HG03060 (cell line): ENCODE measurements at regions not wholly inside any gene's neighbourhood (a gene's known extent, or its start where the extent isn't known, plus 50 kb on each side); places are given as distances from the start of the nearest gene placed in this dataset.

Experiments
- ATAC-seq: cut with Tn5 transposase; IDR thresholded peaks from one replicate; pipeline ENCODE4 v1.9.1; 2021; ENCODE audit warnings: low read depth, moderate number of reproducible peaks; ENCODE audit not compliant: unreplicated experiment

DNA sequence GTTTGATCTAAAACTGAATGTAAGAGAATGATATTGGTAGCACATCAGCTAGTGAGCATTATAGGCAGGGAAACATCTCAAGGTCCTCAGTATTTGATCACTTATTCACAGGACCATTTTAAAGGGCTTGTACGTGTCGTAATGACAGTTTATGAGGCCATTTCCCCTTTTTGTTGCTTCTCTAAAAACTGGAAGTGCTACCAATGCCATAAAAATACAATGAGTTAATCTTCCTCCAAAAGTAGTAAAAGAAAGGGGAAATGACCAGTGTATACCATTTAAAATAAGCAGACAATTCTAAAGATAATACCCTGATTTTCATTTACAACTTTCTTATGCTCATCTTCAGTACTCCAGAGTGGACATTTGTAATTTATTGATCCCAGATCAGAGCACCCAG is 285.8 kb upstream of the PCSK5 start:
- ATAC-seq, result no peak

- no peak for ATAC-seq
Observed at GRCh38 chr9:75607521-75607920, 283.0 kb upstream of the PCSK5 start.

DNA sequence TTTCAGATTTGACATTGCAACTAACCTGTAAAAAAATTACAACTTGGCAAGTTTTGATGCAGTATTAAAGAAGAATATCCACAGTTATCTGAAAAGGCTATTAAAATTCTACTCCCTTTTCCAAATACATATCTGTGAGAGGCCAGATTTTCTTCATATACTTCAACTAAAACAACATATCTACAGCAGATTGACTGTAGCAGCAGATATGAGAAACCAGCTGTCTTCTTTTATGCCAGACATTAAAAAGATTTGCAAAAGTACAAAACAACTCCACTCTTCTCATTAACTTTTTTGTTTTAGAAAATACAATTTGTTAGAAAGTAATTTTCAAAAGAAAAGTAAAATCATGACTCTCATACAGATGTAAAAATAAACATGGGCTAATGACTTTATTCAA is 281.1 kb upstream of the PCSK5 start:
- no peak for ATAC-seq

DNA sequence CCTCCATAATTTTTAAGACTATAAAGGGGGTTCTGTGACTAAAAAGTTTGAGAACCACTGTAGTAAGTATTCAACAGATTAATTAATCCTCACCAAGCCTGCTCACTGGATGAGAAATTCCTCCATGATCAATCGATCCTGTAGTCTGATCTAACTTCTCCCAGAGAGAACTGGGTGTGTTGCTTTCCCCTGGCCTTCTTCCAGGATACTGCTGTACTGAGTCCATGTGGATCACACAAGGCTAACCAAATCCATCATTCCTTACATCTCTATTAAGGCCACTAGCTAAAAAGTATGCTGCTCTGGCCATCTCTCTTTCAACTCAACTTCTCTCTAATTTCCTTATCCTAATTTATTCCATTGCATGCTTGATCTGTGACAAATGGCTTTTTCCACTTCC is 280.2 kb upstream of the PCSK5 start:
- ATAC-seq, result no peak

DNA sequence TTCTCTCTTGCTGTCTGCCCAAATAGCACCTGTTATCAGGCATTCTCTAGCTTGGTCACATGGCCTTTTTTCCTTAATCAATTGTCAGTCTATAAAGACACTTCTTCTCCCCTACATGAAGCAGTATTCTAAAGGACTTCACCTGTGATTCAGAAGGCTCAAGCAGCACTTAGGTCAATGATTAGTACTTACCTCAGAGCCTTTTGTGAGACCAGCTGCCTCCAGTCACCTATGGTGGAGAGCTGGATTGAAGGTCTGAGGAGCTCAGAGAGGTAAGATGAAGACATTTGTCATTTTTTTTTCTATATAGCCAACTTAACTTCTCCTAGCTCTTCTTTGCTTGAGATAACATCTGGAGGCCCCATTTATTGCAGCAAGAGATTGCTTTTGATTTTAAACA is 278.3 kb upstream of the PCSK5 start:
- no peak for ATAC-seq

DNA sequence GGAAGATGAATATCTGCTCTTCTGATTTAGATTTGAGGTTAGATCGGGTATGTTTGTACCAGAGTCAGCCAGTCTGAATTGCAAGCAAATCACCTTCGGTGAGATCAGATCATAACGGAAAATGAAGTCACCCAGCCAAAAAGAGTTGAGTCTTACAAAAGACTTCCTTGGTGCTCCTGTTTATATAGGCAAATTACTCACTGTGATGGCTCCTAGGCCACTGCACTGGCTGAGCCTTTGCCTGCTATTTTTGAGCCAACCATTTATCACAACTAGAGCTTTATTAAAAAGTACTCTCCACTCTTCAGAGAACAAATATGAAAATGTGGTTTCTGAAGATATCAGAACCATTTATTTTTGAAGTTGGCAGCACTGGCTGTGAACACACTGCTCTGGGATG is 277.7 kb upstream of the PCSK5 start:
- ATAC-seq, result no peak

DNA sequence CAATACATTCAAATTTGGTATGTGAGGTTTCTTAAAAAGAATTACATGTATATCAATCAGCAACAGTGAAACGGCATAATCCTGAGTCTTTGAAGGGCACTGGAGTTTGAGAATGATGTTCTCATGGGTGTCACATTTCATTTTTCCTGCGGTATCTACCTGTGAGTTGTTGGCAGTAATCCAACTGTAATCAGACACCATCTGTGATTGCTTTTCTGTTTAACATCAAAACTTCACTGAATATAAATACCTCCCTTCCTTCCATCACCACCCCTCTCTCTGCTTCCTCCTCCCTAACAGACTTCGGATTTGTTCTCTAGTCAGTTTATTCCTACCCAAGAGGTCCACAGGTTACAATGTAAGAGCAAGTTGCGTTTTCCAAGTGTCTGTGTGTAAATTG is 275.2 kb upstream of the PCSK5 start:
- no peak for ATAC-seq

DNA sequence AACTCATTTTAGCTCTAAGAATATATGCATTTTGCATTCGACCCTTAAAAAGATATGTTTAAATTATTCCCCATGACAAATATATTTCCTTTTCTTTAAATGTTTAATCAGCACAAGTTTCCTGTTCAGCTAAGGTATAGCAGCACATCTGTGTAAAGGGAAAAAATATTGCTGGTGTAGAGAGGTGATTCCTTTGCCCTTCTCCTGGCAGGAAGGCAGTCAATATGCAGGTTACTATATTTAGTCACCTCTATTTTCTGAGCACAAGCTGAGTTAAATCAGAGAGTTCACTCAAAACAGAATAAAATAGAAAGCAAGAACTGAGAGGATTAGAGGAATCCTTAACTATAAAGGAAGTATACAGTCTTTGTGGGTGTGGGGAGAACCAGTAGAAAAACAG is 274.4 kb upstream of the PCSK5 start:
- ATAC-seq, result no peak

DNA sequence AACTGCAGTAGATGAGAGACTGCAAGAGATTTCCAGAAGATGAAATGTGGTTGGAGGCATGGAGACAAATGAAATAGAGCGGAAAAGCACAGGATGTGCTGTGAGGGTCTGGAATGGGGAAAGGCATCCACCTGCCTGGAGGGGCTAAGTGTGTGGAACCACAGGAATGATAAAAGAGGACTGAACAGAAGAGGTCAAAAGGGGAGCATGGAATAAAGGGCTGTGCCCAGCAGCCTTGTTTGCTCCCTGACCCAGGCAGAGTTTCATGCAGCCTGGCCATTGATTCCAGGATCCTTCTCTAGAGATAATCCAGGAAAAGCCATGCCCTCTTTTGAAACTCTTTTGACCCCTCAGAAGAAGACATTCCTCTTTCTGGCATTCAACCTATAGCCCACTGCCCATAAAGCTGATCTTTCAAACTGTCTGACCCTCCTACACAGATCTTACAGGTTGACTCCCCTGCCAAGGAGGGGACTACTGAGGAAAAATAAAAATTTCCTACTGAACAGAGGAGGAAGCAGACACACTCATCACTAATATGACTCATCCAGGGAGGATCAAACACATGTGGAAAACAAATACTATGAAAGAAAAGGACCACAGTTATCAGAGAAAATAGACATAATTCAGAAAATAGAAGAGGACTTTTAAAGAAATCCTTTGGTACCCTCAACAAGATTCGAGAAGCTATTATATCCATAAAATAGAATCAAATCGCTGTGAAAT is 273.5 kb upstream of the PCSK5 start:
- no peak for ATAC-seq

- no peak for ATAC-seq
Observed at GRCh38 chr9:75623462-75623861, 267.0 kb upstream of the PCSK5 start.

DNA sequence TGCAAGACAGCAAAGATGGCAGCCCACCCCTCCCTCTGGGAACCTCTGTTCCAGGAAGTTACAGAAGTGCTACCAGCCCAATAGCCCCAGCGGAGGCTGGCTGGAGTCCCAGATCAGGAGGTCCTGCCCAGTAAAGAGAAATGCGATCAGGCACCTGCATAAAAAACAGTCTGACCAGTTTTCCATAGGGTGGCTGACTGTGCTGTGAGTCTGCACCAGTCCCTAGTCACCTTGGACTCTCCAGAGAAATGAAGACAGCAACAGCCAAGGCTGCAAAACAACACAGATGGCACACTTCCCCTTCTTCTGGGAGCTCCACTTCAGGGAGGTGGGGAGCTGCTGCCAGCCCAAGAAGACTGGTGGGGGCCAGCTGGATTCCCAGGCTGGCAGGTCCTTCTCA is 265.5 kb upstream of the PCSK5 start:
- no peak for ATAC-seq

- ATAC-seq, result no peak
Observed at GRCh38 chr9:75626860-75627259, 263.6 kb upstream of the PCSK5 start.

DNA sequence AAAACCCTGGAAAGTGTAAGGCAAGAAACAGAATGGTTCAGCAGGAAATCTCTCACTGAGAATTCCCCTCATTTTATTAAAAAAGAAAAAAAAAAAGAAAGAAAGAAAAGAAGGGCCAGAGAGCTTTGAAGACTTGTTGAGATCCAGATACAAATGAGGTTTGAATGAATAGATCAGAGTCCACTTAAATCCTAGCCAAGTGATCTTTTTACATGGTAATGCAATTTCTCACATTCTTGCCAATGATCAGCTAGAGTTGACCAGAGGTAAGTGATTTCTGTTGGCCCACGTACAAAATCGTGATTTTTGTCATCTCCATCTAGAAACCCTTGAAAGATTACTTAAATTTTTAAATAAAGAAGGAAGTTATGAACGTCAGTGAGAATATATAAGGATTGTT is 261.5 kb upstream of the PCSK5 start:
- no peak for ATAC-seq

DNA sequence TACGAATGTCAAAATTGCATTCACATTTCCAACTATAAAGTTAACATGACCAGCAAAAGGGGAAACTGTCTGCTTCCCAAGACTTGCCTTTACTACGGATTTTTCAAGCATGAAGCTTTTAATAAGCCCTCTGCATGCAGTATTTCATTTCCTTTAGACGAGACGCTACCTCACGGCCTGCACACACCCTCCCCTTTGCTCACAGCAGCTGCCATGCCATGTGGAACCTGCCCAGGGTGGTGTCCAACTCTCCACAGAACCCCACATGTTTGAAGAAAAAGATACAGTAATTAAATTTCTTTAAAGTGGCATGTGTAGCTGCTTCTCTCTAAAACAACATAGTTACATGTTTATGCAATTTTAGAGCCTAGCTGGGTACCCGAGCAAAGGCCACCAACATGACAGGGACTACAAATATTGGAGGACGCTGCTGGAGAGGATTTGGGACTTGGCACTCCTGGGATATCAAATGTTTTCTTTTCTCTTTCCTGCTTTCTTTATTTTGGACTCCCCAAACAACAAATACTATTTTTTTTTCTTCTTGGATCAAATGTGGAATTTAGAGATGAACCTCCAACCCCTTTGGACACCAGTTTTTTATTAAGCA is 256.9 kb upstream of the PCSK5 start:
- no peak for ATAC-seq

DNA sequence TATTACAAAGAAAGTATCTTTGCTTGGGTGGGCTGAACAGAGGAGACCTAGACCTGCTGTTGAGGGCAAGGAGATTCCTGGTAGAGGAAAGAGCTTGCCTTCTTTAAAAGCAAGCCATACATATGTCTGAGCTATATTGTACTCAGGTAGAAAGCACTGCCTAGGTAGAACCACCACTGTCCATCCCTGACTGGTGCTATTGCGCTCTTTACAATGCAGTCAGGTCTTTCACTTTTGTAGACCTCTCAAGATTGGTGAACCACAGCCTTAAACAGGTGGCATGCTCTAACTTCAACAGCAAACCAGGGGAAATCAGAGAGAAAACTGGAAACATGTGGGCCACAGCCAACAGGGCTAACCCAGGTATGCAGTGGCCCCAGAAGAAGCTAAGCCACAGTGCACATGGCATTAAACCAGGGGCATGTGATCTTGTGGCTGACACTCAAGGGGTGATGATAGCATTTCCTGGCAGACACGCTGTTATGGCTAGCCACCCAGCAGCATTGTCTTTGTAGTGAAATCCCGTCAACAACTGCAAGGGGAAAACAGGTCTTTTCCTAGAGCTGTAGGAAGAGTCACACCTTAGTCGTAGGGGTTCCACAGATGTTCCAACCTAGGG is 253.9 kb upstream of the PCSK5 start:
- no peak for ATAC-seq

DNA sequence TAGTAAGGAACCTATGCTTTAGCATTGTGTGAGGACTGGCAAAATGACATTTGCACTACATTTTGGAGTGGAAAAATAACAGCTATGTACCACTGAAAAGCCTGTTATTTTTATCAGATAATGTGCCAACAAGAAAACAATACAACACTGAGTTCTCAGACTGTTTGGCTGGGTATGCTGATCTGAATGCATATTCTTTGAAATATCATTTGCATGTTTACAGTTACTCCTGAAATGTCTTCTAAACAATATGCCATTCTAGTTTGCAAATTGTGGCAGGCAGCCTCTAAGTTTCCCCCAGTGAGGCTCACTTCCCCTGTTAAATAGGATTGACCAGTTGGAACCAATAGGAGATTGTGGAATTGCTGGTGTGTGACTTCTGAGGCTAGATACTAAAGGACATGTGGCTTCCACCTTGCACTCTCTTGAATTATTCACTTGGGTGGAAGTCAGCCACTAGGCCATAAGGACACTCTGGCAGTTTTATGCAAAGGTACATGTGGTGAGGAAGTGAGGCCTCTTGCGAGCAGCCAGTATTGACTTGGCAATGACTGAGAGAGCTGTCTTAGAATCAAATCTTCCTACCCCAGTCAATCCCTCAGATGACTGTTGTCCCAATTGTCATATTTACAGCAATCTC is 250.4 kb upstream of the PCSK5 start:
- ATAC-seq, result no peak

DNA sequence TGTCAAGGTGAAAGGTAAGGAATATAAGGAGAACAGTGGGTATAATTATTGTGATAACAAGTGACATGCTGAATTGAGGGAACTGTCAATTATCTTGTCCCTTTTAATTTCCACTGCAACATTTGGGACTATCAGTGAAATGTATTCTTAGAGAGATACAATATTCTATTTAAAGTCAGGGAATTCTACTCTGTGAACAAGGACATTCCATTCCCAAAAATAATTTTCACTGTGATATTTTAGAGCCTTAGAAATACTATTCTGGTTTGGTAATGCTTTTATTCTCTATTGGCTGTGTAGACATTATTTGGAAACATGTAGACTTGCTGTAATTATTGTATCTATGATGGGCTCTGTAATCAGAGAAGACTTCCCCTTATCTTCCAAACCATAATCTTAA is 248.0 kb upstream of the PCSK5 start:
- no peak for ATAC-seq

GRCh38 chr9:75644649-75645048 is 245.8 kb upstream of the PCSK5 start:
- ATAC-seq, result no peak

DNA sequence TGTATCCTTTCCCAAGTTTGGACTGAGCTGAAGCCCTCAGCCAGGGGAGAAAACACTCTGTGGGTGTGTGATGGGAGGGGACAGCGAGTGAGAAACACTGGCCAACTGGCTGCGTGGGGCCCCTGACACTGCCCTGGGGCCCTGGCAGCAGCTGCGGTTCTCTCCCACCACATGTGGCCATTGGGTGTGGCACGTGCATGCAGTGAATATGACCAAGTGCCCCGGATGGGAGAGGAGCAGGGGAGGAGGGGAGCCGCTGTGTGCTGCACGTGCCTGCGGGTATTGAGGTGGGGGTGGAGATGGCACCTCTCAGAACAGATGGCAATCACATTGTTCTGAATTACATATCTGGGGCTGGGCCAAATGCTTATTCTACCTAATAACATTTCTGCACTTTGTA is 242.4 kb upstream of the PCSK5 start:
- ATAC-seq, result no peak

DNA sequence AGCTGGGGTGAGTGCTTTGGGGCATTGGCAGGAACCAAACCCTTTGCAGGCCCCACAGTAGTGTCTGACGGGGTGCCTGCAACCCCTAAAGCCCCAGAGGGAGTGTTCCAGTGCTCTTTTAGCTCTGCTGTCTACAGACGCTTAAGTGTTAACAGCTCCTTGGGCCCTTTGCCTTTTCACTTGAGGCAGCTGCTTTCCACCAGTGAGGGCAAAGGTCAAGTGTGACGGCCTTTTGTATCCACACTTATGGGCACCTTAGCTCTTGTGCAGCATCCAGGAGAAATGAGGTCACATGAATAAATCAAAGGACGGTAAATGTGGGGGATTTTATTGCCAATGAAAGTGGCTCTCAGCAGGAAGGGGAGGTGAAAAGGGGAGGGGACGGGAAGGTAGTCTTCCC is 241.4 kb upstream of the PCSK5 start:
- no peak for ATAC-seq

GRCh38 chr9:75651709-75652108 is 238.8 kb upstream of the PCSK5 start:
- no peak for ATAC-seq

DNA sequence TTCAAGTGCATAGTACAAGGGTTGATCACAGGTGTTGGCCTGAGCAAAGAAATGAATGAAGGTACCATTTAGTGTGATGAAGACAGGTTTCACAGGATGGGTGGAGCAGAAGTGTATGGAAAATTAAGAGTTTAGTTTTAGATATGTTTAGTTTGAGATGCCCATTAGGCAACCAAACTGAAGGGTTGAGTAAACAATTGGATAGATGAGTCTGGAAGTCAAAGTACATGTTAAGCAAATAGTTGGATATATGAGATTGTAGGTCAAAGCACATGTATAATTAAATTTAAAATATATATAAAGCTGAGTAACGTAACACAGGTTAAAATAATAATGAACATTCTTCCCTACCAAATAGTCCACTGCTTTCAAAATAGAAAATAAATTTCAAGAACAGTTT is 237.1 kb upstream of the PCSK5 start:
- ATAC-seq, result no peak
